ENCODE measurements at regions not wholly inside any gene's neighbourhood (a gene's known extent, or its start where the extent isn't known, plus 50 kb on each side); places are given as distances from the start of the nearest gene placed in this dataset.

DNA sequence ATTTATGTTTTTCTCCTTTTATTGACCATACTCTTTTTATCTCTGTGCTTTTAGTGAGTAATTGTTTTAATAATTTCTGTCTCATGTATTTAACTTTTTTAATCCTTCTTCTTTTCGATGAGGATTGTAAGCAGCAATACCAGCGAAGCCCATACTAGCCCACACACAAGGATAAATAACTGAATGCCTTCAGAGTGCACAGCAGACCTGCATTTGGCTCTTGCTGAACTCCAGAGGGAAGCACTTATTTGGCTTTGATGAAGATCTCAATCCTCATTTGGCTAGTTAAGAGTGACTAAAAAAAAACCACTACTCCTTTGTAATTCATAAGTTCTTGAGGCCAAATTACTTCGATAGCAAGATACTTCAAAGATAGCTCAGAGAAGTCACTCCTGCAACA, 293.3 kb downstream of the METTL15 start:
- TF ChIP-seq, protein P1, sequence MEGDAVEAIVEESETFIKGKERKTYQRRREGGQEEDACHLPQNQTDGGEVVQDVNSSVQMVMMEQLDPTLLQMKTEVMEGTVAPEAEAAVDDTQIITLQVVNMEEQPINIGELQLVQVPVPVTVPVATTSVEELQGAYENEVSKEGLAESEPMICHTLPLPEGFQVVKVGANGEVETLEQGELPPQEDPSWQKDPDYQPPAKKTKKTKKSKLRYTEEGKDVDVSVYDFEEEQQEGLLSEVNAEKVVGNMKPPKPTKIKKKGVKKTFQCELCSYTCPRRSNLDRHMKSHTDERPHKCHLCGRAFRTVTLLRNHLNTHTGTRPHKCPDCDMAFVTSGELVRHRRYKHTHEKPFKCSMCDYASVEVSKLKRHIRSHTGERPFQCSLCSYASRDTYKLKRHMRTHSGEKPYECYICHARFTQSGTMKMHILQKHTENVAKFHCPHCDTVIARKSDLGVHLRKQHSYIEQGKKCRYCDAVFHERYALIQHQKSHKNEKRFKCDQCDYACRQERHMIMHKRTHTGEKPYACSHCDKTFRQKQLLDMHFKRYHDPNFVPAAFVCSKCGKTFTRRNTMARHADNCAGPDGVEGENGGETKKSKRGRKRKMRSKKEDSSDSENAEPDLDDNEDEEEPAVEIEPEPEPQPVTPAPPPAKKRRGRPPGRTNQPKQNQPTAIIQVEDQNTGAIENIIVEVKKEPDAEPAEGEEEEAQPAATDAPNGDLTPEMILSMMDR (conservative IDR thresholded peaks at IDR 0.05; ENCODE audit: low read depth, low read length), result no peak
- no peak for TF ChIP-seq EZH2 (IDR thresholded peaks at IDR 0.05; ENCODE audit: low read length, unreplicated experiment)
